Endothelial cell of umbilical vein (primary cell): ENCODE measurements at regions not wholly inside any gene's neighbourhood (a gene's known extent, or its start where the extent isn't known, plus 50 kb on each side); places are given as distances from the start of the nearest gene placed in this dataset.

Source experiments
- BruUV-seq: library from RNA; stranded (reverse); fragments of 400-500 nt; replicated peaks from 2 replicates; lab custom pipeline; 2021; lab: Mats Ljungman, UMichigan
- CTCF ChIA-PET: fragments of 300-600, 350-600 bp; sonication (Branson Sonifier 250); formaldehyde crosslinking; loops from one replicate; lab custom pipeline; 2021; ENCODE audit warnings: antibody characterized with exemption, inconsistent platforms; lab: Charles Lee
- POLR2A ChIA-PET: fragments of 300-600, 350-600 bp; sonication (Branson Sonifier 250); formaldehyde crosslinking; loops from one replicate; lab custom pipeline; 2021; ENCODE audit warnings: antibody characterized with exemption, inconsistent platforms; lab: Charles Lee
- DNase-seq: peaks from one replicate; pipeline ENCODE4 v3.0.0-alpha.2; 2011; ENCODE audit warnings: low read depth, low spot score
- FAIRE-seq: peaks from 2 replicates; lab custom pipeline; 2011; peaks lifted over from hg19 to GRCh38; lab: Jason Lieb, UNC
- H2AFZ ChIP-seq: 2 replicates; pipeline ENCODE4 v1.6.0; 2012; ENCODE audit warnings: low read depth, low read length, control low read depth, inconsistent platforms
- H3K27ac ChIP-seq: 2 replicates; pipeline ENCODE4 v1.5.1; 2011; ENCODE audit warnings: low read depth, mild to moderate bottlenecking, control low read depth, low read length, moderate library complexity; ENCODE audit not compliant: insufficient read depth
- H3K27me3 ChIP-seq, 2 experiments: 2 replicates each; pipeline versions ENCODE4 v1.6.0 to v1.6.1; 2011; ENCODE audit warnings: low read length in 2 of 2, mixed read lengths in 1 of 2; ENCODE audit not compliant: control insufficient read depth in 2 of 2, insufficient read depth in 2 of 2
- H3K36me3 ChIP-seq, 2 experiments: 2 replicates in 1 of 2; 3 replicates in 1 of 2; pipeline ENCODE4 v1.5.1; 2011; ENCODE audit warnings: low read length in 2 of 2, mild to moderate bottlenecking in 1 of 2, moderate library complexity in 1 of 2; ENCODE audit not compliant: control insufficient read depth in 2 of 2, insufficient read depth in 2 of 2; ENCODE audit errors: extremely low read depth in 1 of 2
- H3K4me1 ChIP-seq: 3 replicates; pipeline ENCODE4 v1.5.1; 2011; ENCODE audit warnings: mild to moderate bottlenecking, low read length; ENCODE audit not compliant: control insufficient read depth, insufficient read depth; ENCODE audit errors: extremely low read depth
- H3K4me2 ChIP-seq: 2 replicates; pipeline ENCODE4 v1.6.1; 2011; ENCODE audit warnings: low read length, control low read depth, mixed read lengths; ENCODE audit not compliant: insufficient read depth
- H3K4me3 ChIP-seq, 3 experiments: fragments of 200-600 bp in 1 of 3; sonication (generic), shearing (Covaris generic) in 1 of 3; replicated peaks in 1 of 3; 2 replicates each; pipeline ENCODE4 v1.5.1; 2011 to 2016; ENCODE audit warnings: control low read depth in 3 of 3, low read length in 3 of 3, mild to moderate bottlenecking in 2 of 3, inconsistent platforms in 1 of 3, low read depth in 1 of 3, moderate library complexity in 1 of 3; ENCODE audit not compliant: insufficient read depth in 1 of 3
- H3K79me2 ChIP-seq: 2 replicates; pipeline ENCODE4 v1.6.0; 2012; ENCODE audit warnings: low read length, inconsistent platforms; ENCODE audit not compliant: control insufficient read depth, insufficient read depth
- H3K9ac ChIP-seq: replicated peaks from 2 replicates; pipeline ENCODE3; 2011; ENCODE audit warnings: low read length, control low read depth; ENCODE audit not compliant: insufficient read depth; ENCODE audit errors: extremely low read depth
- H3K9me1 ChIP-seq: replicated peaks from 3 replicates; pipeline ENCODE4 v1.6.0; 2011; ENCODE audit warnings: mild to moderate bottlenecking, low read length; ENCODE audit not compliant: control insufficient read depth, insufficient read depth; ENCODE audit errors: extremely low read depth
- H3K9me3 ChIP-seq: replicated peaks from 2 replicates; pipeline ENCODE4 v1.5.1; 2012; ENCODE audit warnings: low read length, inconsistent platforms; ENCODE audit not compliant: control insufficient read depth, insufficient read depth
- H4K20me1 ChIP-seq: replicated peaks from 2 replicates; pipeline ENCODE3; 2011; ENCODE audit warnings: mild to moderate bottlenecking, low read length; ENCODE audit not compliant: control insufficient read depth, insufficient read depth; ENCODE audit errors: extremely low read depth
- EZH2 ChIP-seq: IDR thresholded peaks from 2 replicates; pipeline ENCODE4 v1.6.1; 2012; ENCODE audit warnings: borderline replicate concordance, low read depth, mild to moderate bottlenecking, moderate library complexity, low read length, inconsistent platforms; ENCODE audit not compliant: severe bottlenecking
- FOS ChIP-seq: IDR thresholded peaks from 2 replicates; pipeline ENCODE4 v1.6.1; 2011; ENCODE audit warnings: mild to moderate bottlenecking, low read length, moderate library complexity, borderline replicate concordance; ENCODE audit not compliant: insufficient read depth
- GATA2 ChIP-seq: IDR thresholded peaks from 2 replicates; pipeline ENCODE4 v1.7.0; 2011; ENCODE audit warnings: low read depth, mild to moderate bottlenecking, moderate library complexity, mixed read lengths, low read length; ENCODE audit not compliant: insufficient read length, insufficient read depth
- JUN ChIP-seq: IDR thresholded peaks from 2 replicates; pipeline ENCODE4 v1.6.1; 2011; ENCODE audit warnings: borderline replicate concordance, low read depth; ENCODE audit not compliant: insufficient read length, insufficient read depth
- MYC ChIP-seq: IDR thresholded peaks from one replicate; pipeline ENCODE4 v1.6.1; 2011; ENCODE audit warnings: mild to moderate bottlenecking, low read depth, low read length
- POLR2A ChIP-seq: IDR thresholded peaks from 2 replicates; pipeline ENCODE4 v1.6.1; 2012; ENCODE audit warnings: low read depth, mild to moderate bottlenecking, control low read depth, low read length
- POLR2AphosphoS5 ChIP-seq: IDR thresholded peaks from 2 replicates; pipeline ENCODE4 v1.6.1; 2012; ENCODE audit warnings: low read depth, mild to moderate bottlenecking, control low read depth, low read length, moderate library complexity; ENCODE audit not compliant: insufficient read depth
- dilution Hi-C: fragments of 300-500 bp; cut with MboI; formaldehyde crosslinking; loops from one replicate; pipeline ENCODE4 v1.15.0; 2019; ENCODE audit warnings: low sequenced_read_pairs; ENCODE audit not compliant: extremely low pct_ligation_motif_present
- intact Hi-C: fragments of 100-400 bp; cut with micrococcal nuclease; formaldehyde crosslinking; loops from one replicate; pipeline ENCODE4 v1.10.0; 2022
- TF ChIP-seq, protein P1 (sequence below), 2 donors: IDR thresholded peaks; 1 replicate in 1 of 2; 2 replicates in 1 of 2; pipeline ENCODE4 v1.5.1; 2011; ENCODE audit warnings: low read length in 2 of 2, mild to moderate bottlenecking in 2 of 2, moderate library complexity in 2 of 2, control low read depth in 1 of 2, inconsistent platforms in 1 of 2, low read depth in 1 of 2; ENCODE audit not compliant: insufficient read depth in 1 of 2; ENCODE audit errors: extremely low read depth in 1 of 2
- TF ChIP-seq, protein P2 (sequence below): IDR thresholded peaks from 2 replicates; pipeline ENCODE4 v1.6.1; 2011; ENCODE audit not compliant: insufficient read depth, insufficient read length

DNA sequence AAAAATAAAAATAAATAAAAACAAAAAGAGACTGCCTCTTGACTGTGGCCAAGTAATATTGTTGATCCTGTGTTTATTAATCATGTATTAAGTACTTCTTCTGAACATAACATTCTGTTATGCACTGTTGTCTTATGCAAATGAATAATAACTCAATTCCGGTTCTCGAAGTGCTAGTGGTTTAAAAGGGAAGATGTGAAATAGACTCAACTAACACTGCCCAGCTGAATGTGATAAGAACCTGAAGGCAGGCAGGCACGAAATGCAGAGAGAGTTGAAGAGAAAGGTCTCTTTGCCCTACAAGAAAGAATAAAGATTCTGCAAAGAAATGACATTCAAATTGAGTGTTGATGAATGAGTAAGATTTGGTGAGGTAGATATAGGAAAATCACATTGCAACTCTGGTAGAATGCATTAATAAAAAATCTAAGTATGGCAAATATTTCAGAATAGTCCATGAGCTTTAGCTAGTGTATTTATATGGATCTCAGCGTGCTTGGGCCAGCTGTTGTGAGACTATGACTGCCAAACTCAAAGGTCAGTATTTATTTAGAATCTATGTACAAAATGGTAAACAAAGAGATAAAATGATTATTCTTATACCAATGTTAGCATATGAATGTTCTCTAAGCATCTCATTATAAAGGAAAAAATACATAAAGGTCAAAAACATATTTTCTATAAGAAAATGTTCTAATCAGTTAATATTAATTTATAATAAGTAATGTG lies 352.3 kb upstream of the CDH7 start:
- ChIA-PET CTCF (no interaction called here), POLR2A (no interaction called here)
- no peaks in the 10 kb centered on the region for H3K36me3 ChIP-seq
- H3K27ac ChIP-seq = no peak overlapping the region
- no peaks in the 10 kb centered on the region for H3K79me2 ChIP-seq
- H3K9me1 ChIP-seq = no peaks in the 10 kb centered on the region
- BruUV-seq = no TSS peak
- FAIRE-seq = no peak
- H4K20me1 ChIP-seq = no peaks in the 10 kb centered on the region
- no peak overlapping the region for H3K9ac ChIP-seq
- TF ChIP-seq, protein P1, sequence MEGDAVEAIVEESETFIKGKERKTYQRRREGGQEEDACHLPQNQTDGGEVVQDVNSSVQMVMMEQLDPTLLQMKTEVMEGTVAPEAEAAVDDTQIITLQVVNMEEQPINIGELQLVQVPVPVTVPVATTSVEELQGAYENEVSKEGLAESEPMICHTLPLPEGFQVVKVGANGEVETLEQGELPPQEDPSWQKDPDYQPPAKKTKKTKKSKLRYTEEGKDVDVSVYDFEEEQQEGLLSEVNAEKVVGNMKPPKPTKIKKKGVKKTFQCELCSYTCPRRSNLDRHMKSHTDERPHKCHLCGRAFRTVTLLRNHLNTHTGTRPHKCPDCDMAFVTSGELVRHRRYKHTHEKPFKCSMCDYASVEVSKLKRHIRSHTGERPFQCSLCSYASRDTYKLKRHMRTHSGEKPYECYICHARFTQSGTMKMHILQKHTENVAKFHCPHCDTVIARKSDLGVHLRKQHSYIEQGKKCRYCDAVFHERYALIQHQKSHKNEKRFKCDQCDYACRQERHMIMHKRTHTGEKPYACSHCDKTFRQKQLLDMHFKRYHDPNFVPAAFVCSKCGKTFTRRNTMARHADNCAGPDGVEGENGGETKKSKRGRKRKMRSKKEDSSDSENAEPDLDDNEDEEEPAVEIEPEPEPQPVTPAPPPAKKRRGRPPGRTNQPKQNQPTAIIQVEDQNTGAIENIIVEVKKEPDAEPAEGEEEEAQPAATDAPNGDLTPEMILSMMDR (IDR thresholded peaks at IDR 0.05; ENCODE audit: extremely low read depth in 1 of 2, insufficient read depth in 1 of 2, low read depth in 1 of 2, low read length in 2 of 2) = no peak
- TF ChIP-seq MYC (no peak), POLR2AphosphoS5 (no peak), FOS (no peak), POLR2A (no peak), JUN (no peak), EZH2 (no peak), GATA2 (no peak)
- TF ChIP-seq, protein P2, sequence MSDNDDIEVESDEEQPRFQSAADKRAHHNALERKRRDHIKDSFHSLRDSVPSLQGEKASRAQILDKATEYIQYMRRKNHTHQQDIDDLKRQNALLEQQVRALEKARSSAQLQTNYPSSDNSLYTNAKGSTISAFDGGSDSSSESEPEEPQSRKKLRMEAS = no peak
- H3K4me2 ChIP-seq = no peak overlapping the region
- intact Hi-C loops = no loop called here
- DNase-seq = no peak
- dilution Hi-C loops = no loop called here
- H3K4me1 ChIP-seq = no peaks in the 10 kb centered on the region
- H3K4me3 ChIP-seq = no peak overlapping the region
- H3K9me3 ChIP-seq = no peaks in the 10 kb centered on the region
- no peaks in the 10 kb centered on the region for H3K27me3 ChIP-seq
- H2AFZ ChIP-seq = no peak overlapping the region
